ENCODE measurements at regions not wholly inside any gene's neighbourhood (a gene's known extent, or its start where the extent isn't known, plus 50 kb on each side); places are given as distances from the start of the nearest gene placed in this dataset.

GRCh38 chr6:98782772-98783171 lies 51.6 kb upstream of the POU3F2 start:
- no peak overlapping the region for H3K9ac ChIP-seq (ENCODE audit: low read length)
- no peak overlapping the region for H3K27ac ChIP-seq (ENCODE audit: low read depth, low read length)
- H3K9me3 ChIP-seq (ENCODE audit: control insufficient read depth, insufficient read depth, low read depth, low read length) = no peaks in the 10 kb centered on the region
- no peaks in the 10 kb centered on the region for H3K36me3 ChIP-seq (ENCODE audit: control insufficient read depth, insufficient read depth, low read length)
- H3K4me3 ChIP-seq (ENCODE audit: low read depth, low read length) = no peak overlapping the region
- no peaks in the 10 kb centered on the region; the same call in 1 of the 2 replicates for H3K27me3 ChIP-seq (ENCODE audit: control insufficient read depth, insufficient read depth, low read length)
- H3K4me1 ChIP-seq (ENCODE audit: control insufficient read depth, insufficient read depth, low read length) = peaks cover 5% of the 10 kb centered on the region; the same call in 1 of the 2 replicates

GRCh38 chr6:98783578-98783977 lies 50.8 kb upstream of the POU3F2 start:
- Histone ChIP-seq H3K27ac (ENCODE audit: low read depth, low read length) (no peak overlapping the region), H3K27me3 (ENCODE audit: control insufficient read depth, insufficient read depth, low read length) (no peaks in the 10 kb centered on the region; the same call in 1 of the 2 replicates)

More at GRCh38 chr6:98783578-98783977, 50.8 kb upstream of the POU3F2 start:
- no peak overlapping the region for H3K9ac ChIP-seq (ENCODE audit: low read length)
- H3K9me3 ChIP-seq (ENCODE audit: control insufficient read depth, insufficient read depth, low read depth, low read length) = no peaks in the 10 kb centered on the region
- H3K4me1 ChIP-seq (ENCODE audit: control insufficient read depth, insufficient read depth, low read length) = peaks cover 12% of the 10 kb centered on the region
- no peak overlapping the region for H3K4me3 ChIP-seq (ENCODE audit: low read depth, low read length)
- H3K36me3 ChIP-seq (ENCODE audit: control insufficient read depth, insufficient read depth, low read length) = no peaks in the 10 kb centered on the region

All from HUES6 (cell line).